ENCODE measurements at regions not wholly inside any gene's neighbourhood (a gene's known extent, or its start where the extent isn't known, plus 50 kb on each side); places are given as distances from the start of the nearest gene placed in this dataset.

- Histone ChIP-seq H2AFZ (no peak overlapping the region), H4K20me1 (ENCODE audit: insufficient read depth) (no peaks in the 10 kb centered on the region), H3K79me2 (ENCODE audit: low read depth) (no peaks in the 10 kb centered on the region), H3K27me3 (ENCODE audit: insufficient read depth, low read depth) (no peaks in the 10 kb centered on the region), H3K27ac (no peak overlapping the region), H3K36me3 (ENCODE audit: low read depth) (no peaks in the 10 kb centered on the region), H3K4me2 (no peak overlapping the region), H3K4me3 (no peak overlapping the region), H3K9me2 (ENCODE audit: insufficient read depth) (no peaks in the 10 kb centered on the region), H3K4me1 (replicated peaks; ENCODE audit: insufficient read depth) (no peaks in the 10 kb centered on the region), H3K9me3 (ENCODE audit: insufficient read depth, low read depth) (no peaks in the 10 kb centered on the region), H3F3A (ENCODE audit: insufficient read depth, low read depth) (no peaks in the 10 kb centered on the region)
- DNase-seq, result no peak
- CTCF ChIA-PET, result no interaction called here
- TF ChIP-seq CTCF (conservative IDR thresholded peaks at IDR 0.05) (no peak), EZH2 (IDR thresholded peaks at IDR 0.05; ENCODE audit: low read depth) (no peak)
- no TSS peak for BruUV-seq (replicated peaks)
- intact Hi-C loops (cut with micrococcal nuclease; ENCODE audit: unreplicated experiment), result no loop called here
- POLR2A ChIA-PET (ENCODE audit: unreplicated experiment), result no interaction called here
Measured at GRCh38 chr13:86172961-86173360, 373.7 kb upstream of the SLITRK6 start.

- Histone ChIP-seq H3K9me2 (ENCODE audit: insufficient read depth) (no peaks in the 10 kb centered on the region), H4K20me1 (ENCODE audit: insufficient read depth) (no peaks in the 10 kb centered on the region), H3K27ac (no peak overlapping the region), H2AFZ (no peak overlapping the region), H3F3A (ENCODE audit: insufficient read depth, low read depth) (no peaks in the 10 kb centered on the region), H3K36me3 (ENCODE audit: low read depth) (no peaks in the 10 kb centered on the region), H3K79me2 (ENCODE audit: low read depth) (no peaks in the 10 kb centered on the region), H3K27me3 (ENCODE audit: insufficient read depth, low read depth) (no peaks in the 10 kb centered on the region), H3K4me1 (replicated peaks; ENCODE audit: insufficient read depth) (no peaks in the 10 kb centered on the region), H3K9me3 (ENCODE audit: insufficient read depth, low read depth) (no peaks in the 10 kb centered on the region), H3K4me2 (no peak overlapping the region), H3K4me3 (no peak overlapping the region)
- DNase-seq, result no peak
- TF ChIP-seq CTCF (conservative IDR thresholded peaks at IDR 0.05), result no peak
- no peak for TF ChIP-seq EZH2 (IDR thresholded peaks at IDR 0.05; ENCODE audit: low read depth)
- CTCF ChIA-PET, result no interaction called here
- BruUV-seq (replicated peaks), result no TSS peak
- intact Hi-C loops (cut with micrococcal nuclease; ENCODE audit: unreplicated experiment), result no loop called here
- POLR2A ChIA-PET (ENCODE audit: unreplicated experiment), result interaction anchor here (0.7 kb wide), 1 partner anchor 81 kb away, joined by 6 read pairs; no protein-coding TSS in a partner anchor
Measured at GRCh38 chr13:86161257-86161656, 362.0 kb upstream of the SLITRK6 start.

- TF ChIP-seq EZH2 (IDR thresholded peaks at IDR 0.05; ENCODE audit: low read depth) (no peak), CTCF (conservative IDR thresholded peaks at IDR 0.05) (no peak)
- POLR2A ChIA-PET (ENCODE audit: unreplicated experiment), result no interaction called here
- Histone ChIP-seq H4K20me1 (ENCODE audit: insufficient read depth) (no peaks in the 10 kb centered on the region), H3K4me2 (no peak overlapping the region), H3F3A (ENCODE audit: insufficient read depth, low read depth) (no peaks in the 10 kb centered on the region), H3K27me3 (ENCODE audit: insufficient read depth, low read depth) (no peaks in the 10 kb centered on the region), H3K79me2 (ENCODE audit: low read depth) (no peaks in the 10 kb centered on the region), H3K4me1 (replicated peaks; ENCODE audit: insufficient read depth) (no peaks in the 10 kb centered on the region), H3K9me2 (ENCODE audit: insufficient read depth) (no peaks in the 10 kb centered on the region), H3K27ac (no peak overlapping the region), H3K4me3 (no peak overlapping the region), H2AFZ (no peak overlapping the region), H3K36me3 (ENCODE audit: low read depth) (no peaks in the 10 kb centered on the region), H3K9me3 (ENCODE audit: insufficient read depth, low read depth) (no peaks in the 10 kb centered on the region)
- no TSS peak for BruUV-seq (replicated peaks)
- no peak for DNase-seq
- CTCF ChIA-PET, result no interaction called here
- intact Hi-C loops (cut with micrococcal nuclease; ENCODE audit: unreplicated experiment), result no loop called here
Measured at GRCh38 chr13:86155756-86156155, 356.5 kb upstream of the SLITRK6 start.

Data from PC-9 (cell line).